Stomach (tissue), 4 donors: ENCODE measurements at regions not wholly inside any gene's neighbourhood (a gene's known extent, or its start where the extent isn't known, plus 50 kb on each side); places are given as distances from the start of the nearest gene placed in this dataset.

Experiments used
- EP300 ChIP-seq: sonication (generic); formaldehyde crosslinking; IDR thresholded peaks from one replicate; pipeline ENCODE4 v1.6.1; 2017; ENCODE audit warnings: antibody characterized with exemption
- POLR2A ChIP-seq, 4 donors: fragments of 450-650 bp; IDR thresholded peaks; one replicate each; pipeline ENCODE4 v1.6.1; 2016; ENCODE audit warnings: antibody characterized with exemption in 4 of 4, control low read depth in 2 of 4, mild to moderate bottlenecking in 1 of 4, moderate library complexity in 1 of 4
- TF ChIP-seq, protein P1 (sequence below), 7 experiments: fragments of 450-650 bp in 4 of 7; fragments of 200-600 bp in 3 of 7; sonication (generic) in 3 of 7; IDR thresholded peaks; one replicate each; pipeline ENCODE4 v1.5.1; 2016 to 2019; ENCODE audit warnings: antibody characterized with exemption in 7 of 7, control low read depth in 2 of 7, mild to moderate bottlenecking in 1 of 7

- TF ChIP-seq, protein P1, sequence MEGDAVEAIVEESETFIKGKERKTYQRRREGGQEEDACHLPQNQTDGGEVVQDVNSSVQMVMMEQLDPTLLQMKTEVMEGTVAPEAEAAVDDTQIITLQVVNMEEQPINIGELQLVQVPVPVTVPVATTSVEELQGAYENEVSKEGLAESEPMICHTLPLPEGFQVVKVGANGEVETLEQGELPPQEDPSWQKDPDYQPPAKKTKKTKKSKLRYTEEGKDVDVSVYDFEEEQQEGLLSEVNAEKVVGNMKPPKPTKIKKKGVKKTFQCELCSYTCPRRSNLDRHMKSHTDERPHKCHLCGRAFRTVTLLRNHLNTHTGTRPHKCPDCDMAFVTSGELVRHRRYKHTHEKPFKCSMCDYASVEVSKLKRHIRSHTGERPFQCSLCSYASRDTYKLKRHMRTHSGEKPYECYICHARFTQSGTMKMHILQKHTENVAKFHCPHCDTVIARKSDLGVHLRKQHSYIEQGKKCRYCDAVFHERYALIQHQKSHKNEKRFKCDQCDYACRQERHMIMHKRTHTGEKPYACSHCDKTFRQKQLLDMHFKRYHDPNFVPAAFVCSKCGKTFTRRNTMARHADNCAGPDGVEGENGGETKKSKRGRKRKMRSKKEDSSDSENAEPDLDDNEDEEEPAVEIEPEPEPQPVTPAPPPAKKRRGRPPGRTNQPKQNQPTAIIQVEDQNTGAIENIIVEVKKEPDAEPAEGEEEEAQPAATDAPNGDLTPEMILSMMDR (IDR thresholded peaks at IDR 0.05) = no peak
- TF ChIP-seq EP300 (no peak), POLR2A (IDR thresholded peaks at IDR 0.05) (no peak)
Observed at GRCh38 chr18:71807586-71807985, 736.6 kb downstream of the CBLN2 start.
